Skin epidermis (tissue), 12 donors: ENCODE measurements at regions not wholly inside any gene's neighbourhood (a gene's known extent, or its start where the extent isn't known, plus 50 kb on each side); places are given as distances from the start of the nearest gene placed in this dataset.
"Not testable (repeated sequence)": the region's sequence is repeated elsewhere in the genome, so short reads cannot be mapped to it uniquely, and the experiment has no call there.

Experiments
- H3K27ac ChIP-seq, 21 experiments: fragments of 200-600 bp; sonication (generic) in 11 of 21; one replicate each; pipeline ENCODE4 v1.5.0; 2020; ENCODE audit warnings: mild to moderate bottlenecking in 3 of 21, inconsistent platforms in 2 of 21, moderate library complexity in 2 of 21
- H3K4me3 ChIP-seq, 7 experiments: fragments of 200-600 bp; sonication (generic) in 2 of 7; one replicate each; pipeline ENCODE4 v1.5.0; 2020; ENCODE audit warnings: inconsistent platforms in 2 of 7, mild to moderate bottlenecking in 2 of 7, moderate library complexity in 1 of 7

DNA sequence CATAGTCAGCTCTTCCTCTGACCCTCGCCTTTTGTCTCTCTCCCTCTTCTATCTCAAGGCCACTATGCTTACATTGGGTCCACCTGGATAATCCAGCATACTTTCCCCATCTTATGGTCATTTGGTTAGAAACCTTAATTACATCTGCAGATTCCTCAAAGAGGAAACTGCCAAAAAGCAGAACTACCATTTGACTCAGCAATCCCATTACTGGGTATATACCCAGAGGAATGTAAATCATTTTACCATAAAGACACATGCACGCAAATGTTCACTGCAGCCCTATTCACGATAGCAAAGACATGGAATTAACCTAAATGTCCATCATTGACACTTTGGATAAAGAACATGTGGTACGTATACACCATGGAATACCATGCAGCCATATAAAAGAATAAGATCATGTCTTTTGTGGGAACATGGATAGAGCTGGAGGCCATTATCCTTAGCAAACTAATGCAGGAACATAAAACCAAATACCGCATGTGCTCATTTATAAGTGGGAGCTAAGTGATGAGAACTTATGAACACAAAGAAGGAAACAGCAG lies 114.8 kb upstream of the NPY start:
- Histone ChIP-seq H3K27ac (no peak overlapping the region), H3K4me3 (no peak overlapping the region)

DNA sequence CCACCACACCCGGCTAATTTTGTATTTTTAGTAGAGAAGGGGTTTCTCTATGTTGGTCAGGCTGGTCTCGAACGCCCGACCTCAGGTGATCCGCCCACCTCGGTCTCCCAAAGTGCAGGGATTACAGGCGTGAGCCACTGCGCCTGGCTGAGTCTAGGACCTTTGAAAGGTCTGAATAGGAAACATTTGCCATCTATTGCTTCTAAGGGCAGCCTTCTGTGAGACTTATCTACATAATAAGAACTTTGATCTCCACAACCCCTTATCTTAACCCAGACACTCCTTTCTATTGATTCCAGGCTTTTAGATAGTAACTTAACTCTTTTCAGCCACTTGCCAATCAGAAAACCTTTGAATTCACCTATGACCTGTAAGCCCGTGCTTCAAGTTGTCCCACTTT lies 112.0 kb upstream of the NPY start:
- not testable (repeated sequence) for H3K4me3 ChIP-seq, H3K27ac ChIP-seq

DNA sequence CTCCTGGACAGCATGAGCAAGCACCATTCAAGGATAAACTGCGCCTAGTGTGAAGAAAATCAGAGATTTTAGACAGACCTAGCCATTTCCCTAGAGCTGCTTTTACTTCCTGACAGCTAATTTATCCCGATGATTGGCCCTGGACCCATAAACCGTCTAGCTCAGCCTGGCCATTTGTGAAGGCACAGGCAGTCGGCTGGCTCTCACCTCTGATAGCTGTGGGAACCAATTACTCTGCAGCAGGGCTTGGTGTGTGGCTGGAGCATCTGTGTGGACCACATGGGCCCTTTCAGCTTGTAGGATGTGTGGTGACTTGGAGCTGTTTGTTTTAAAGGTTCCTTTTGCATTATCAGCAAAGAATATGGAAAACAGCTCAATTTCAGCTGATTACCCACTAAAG lies 111.1 kb upstream of the NPY start:
- Histone ChIP-seq H3K4me3 (no peak overlapping the region), H3K27ac (no peak overlapping the region)

DNA sequence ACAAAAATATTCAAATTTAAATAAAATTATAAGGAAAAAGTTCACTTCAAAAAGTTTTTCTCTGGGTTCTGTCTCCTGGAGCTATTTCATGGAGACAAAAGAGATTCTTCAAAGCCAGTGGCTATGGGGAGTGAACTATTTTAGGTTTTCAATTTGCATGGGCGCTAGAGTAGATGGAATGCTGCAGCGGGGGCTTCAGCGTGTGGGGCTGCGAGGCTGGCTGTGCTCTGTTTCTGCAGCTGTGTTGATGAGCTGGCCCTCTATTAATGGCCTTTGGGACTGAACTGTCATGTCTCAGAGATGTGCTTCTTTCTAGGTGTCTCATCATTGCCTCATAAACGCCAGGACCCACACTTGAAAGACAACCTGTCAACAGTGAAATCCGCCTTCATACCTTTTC lies 108.4 kb upstream of the NPY start:
- no peak overlapping the region for H3K27ac ChIP-seq
- H3K4me3 ChIP-seq, result no peak overlapping the region

DNA sequence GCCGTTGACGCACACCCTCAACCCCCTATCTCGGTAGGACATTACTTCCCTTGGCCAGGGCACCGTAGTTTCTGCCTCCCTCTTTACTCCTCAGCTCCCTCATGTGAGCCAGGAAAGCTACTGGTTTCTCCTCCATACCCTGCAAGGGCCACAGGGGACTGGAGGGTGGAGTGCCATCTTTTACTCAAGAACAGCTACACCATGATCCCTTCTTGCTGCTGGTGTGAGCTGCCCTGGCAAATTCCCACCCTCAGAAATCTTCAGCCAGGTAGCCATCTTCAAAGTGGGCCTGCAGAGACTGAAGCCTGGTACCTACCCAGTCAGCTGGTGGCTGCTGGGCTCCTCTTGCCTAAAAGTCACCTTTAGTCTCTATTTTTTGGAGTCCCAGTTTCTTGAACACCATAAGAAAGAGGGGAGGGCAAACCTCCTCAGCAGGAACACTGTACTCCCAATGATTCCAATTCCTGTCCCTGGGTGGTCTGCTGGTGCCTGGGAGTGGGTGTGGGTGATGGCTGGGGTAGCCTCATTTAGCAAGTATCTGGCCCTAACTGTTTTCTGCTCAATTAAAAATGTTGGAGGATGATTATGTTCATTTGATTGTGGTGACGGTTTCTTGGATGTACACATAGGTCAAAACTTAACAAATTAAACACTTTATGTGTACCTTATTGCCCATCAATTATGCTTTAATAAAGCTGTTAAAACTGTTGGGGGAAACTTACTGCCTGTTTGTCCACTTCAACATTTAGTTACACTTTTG lies 105.0 kb upstream of the NPY start:
- no peak overlapping the region for H3K4me3 ChIP-seq
- no peak overlapping the region for H3K27ac ChIP-seq

DNA sequence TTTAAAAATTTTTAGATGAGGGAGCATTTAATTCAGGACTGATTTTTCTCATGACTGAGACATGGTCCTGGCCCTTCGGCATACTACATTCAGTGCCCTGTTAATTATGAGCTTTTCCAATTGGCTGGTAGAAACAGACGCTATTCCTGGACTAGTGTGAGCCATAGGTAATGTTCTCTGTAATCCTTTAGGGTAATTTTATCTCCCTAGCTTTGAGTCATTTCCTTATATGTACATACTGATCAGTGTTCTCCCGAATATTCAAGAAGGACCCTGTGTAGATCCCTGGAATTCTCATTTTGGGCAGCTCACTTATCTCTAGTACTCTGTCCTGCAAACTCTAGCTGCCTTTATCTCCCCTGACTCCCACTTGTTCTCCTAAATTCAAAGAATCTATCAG lies 92.6 kb upstream of the NPY start:
- H3K27ac ChIP-seq, result no peak overlapping the region
- H3K4me3 ChIP-seq, result no peak overlapping the region

DNA sequence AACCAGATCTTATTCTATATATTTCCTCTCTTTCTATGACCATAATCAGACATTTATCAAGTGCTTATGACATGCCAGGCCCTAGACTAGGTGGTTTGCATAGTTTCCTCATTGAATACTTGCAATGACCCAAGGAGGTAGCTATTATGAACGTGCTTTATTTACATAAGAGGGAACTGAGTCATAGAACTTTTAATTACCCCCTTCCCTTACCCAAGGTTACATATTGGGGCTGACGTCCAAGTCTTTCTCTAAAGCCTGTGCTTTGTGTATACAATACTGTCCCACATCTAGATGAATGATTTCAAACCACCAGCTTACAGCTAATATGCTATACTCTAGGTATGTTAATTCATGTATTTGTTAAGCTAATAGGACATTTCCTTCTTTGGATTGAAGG lies 91.9 kb upstream of the NPY start:
- Histone ChIP-seq H3K4me3 (no peak overlapping the region), H3K27ac (no peak overlapping the region)

DNA sequence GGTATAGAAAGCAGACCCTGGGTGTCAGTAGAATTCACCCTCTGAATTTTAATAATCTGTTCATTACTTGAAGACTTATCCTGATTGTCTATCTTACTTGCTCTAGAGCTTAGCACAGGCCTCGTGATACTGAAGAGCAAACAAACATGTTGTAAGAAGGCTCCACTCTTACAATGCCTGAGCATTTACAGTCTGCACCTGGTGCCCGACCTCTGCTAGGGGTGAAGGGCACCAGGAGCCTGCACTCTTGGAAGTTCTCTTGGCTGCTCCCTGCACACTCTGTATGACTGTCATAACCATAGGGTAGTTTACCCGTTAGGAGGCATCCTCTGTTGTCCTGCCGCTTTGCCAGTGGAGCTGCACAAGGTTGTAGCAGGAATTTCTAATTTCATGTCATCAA lies 91.3 kb upstream of the NPY start:
- Histone ChIP-seq H3K4me3 (no peak overlapping the region), H3K27ac (no peak overlapping the region)

DNA sequence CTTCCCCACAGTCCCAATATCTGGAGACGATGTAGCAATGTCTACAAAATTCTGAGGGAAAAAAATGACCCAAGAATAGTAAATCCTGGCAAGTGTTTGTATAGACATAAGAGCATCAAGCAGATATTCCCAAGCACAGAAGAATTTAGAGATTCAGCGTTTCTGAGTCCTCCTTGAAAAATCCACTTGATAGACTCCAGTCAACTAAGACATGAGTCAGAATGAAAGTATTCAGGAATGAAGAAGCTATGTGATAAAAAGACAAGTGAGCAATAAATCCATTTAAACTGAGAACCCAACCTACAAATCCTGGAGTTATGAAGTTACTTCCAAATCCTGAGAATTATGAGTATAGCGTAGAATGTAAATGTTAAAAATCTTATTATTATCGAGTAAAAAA lies 86.1 kb upstream of the NPY start:
- no peak overlapping the region for H3K27ac ChIP-seq

DNA sequence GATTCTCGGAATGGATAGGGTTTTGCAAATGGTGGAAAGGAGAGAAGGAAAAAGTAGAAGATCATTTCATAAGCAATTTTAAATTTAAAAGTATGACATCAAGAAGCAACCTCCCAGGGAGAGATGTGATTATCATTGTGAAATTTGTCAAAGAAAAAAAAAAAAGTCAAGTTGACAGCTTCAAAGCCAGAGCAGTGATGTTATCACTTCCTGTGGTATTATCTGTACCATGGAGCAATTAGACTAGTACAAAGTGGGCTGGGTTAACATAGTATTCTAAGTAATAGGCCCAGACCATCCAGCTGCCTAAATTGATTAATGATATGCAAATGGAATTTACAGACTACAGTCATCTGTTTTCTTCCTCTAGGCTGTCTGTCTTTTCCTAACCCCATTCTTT lies 84.0 kb upstream of the NPY start:
- H3K27ac ChIP-seq, result no peak overlapping the region
- no peak overlapping the region for H3K4me3 ChIP-seq

More for the DNA sequence above, 86.1 kb upstream of the NPY start:
- H3K4me3 ChIP-seq, result no peak overlapping the region

DNA sequence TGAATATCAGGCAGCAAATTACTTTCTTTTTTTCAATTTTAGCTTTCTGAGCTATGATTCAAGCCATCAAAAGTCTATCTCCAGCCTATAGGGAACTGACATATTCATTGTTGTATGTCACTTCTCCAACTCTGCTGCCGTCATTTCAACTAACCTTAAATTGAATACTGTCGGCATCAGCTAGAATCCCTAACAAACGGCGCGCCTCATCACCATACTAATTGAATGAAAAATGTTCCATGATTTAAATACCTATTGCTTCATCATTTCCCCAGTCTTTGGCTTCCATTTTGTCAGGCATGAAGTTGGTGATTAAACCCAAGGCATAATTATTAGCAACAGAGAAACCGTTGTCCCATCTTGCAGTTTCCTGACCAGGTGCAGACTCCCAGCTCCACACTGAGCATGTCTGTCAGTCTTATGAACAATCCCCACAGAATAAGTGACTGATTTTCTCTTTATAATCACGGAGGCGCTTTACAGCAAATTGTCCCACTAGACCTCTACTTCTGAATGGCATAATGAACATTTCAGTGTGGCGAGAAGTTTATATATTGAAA lies 83.5 kb upstream of the NPY start:
- Histone ChIP-seq H3K4me3 (no peak overlapping the region), H3K27ac (no peak overlapping the region)

DNA sequence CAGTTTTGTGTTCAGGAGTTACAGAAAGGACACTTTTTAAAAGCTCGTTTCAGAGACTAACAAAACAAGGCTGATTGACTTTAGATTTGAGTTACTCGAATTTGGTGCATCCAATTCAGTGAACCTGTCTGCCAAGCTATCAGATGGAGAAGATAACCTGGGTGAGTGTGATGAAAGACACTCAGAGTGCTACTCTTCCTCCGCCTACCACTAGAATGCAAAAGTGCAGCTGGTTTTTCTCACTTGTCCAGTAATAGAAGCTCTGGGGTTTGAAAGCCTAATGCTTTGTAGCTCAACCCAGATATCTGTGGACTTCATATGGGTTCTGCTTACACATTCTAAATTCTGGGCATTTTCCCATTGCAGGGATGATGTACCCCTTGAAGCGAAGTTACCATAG lies 82.8 kb upstream of the NPY start:
- Histone ChIP-seq H3K4me3 (no peak overlapping the region), H3K27ac (no peak overlapping the region)

DNA sequence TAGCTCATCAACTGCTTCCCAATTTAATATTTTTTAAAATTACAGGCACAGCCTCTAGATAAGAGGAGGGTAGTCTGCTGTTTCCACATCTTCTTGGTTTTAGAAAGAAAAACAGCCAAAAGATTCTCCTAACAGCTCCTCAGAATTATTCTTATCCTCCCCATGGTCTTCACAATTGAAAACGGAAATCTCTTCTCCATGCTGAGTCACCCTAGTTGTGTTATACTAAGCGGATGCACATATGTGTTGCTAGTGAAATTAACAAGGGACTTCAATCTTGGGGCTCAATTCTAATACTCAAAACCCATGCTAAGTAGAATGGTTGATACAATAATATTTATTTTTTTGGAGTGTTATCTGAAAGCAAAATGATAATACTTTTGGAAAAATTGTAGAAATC lies 71.9 kb upstream of the NPY start:
- no peak overlapping the region for H3K4me3 ChIP-seq
- no peak overlapping the region for H3K27ac ChIP-seq

DNA sequence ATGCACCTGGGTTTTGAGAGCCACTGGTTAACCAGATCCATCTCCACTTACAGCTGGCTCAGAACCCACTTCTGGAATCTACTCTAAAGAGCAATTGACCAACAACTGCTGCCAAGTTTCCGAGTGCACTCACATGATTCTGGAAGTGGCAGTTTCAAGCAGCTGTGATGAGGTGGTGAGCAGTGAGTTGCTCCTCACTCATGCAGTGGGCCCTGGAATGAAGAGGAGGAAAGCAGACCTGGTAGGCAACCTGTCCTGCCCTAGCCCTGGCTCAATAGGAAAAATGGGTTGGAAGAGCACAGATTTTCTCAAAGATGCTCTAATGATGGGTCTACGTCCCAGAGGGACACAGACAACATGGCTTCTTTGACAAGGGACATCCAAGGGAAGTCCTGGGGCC lies 70.7 kb upstream of the NPY start:
- H3K27ac ChIP-seq, result no peak overlapping the region
- no peak overlapping the region for H3K4me3 ChIP-seq

DNA sequence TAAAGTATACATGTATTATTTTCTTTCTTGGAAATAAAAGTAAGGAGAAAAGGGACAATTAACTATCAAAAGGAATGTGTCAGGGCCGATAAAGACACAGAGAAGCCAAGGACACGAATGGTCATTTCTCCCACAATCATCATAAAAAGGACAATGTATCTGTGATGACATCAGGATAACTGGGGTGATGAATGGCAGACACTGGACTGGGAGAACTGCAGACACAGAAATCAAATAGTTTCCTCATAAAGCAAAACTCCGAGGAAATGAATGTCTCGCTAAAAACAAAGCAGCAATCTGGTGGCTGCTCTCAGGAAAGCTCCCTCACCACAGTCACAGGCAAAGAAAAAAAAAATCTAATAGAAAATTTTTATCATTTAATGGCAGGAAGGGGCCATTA lies 69.3 kb upstream of the NPY start:
- Histone ChIP-seq H3K4me3 (no peak overlapping the region), H3K27ac (no peak overlapping the region)

DNA sequence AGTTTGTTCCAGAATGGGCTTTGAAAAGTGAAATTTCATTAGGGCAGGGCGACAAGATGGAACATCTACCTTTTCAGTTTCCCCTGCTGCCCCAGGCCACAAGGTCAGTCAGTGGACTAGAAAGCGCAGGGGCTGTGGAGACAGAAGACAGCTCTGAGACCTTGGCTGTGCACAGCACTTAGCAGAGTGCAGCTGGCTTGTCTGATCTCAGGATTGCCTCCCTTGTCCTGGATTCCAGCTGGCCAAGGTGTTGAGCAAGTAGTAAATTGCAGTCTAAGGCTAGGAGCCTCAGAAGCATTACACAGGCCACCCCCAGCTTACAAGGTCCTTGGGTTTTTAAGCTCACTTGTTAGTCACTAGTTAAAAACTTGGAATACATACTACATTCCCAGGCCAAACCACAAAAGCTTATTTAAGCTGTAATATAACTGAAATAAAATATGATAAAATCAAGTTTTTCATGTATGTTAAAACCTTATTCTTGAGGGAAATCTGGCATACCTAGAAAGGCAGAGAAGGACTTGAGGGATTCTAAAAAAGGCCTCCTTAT lies 67.3 kb upstream of the NPY start:
- Histone ChIP-seq H3K27ac (no peak overlapping the region), H3K4me3 (no peak overlapping the region)

DNA sequence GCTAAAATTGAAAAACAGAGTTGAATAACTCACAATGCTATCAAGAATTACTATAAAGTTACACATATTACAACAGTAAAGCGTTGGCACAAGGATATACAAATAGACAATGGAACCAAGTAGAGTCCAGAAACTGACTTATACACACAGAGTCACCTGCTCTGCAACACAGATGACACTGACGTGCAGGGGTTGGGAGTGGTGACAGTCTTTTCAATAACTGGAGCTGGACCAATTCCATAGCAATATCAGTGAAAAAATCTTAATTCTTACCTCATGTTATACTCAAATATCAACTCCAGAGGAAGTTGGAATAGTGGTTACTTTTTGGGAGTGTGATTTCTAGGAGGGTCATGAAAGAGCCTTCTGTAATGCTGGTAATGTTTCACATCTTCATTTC lies 62.5 kb upstream of the NPY start:
- no peak overlapping the region for H3K4me3 ChIP-seq
- no peak overlapping the region for H3K27ac ChIP-seq

DNA sequence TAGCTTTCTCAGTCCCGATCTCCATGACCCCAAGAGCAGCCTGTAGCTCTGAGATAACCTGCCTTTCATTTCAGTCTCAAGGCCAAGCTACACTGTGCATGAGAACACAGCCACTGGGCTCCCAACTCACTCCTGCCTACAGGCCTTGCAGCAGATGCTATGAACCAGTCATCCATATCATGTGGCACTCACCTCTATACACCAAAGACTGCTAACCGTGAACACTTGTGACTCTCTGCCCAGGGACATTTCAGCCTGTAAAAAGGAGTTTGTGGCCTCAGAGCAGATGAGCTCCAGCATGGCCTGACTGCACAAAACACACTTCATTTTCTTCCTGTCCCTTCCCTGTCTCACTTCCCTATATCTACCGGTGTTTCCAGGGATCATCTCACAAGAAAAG lies 56.9 kb upstream of the NPY start:
- Histone ChIP-seq H3K27ac (peak overlapping the region in 1 of 21 experiments; percentile 46), H3K4me3 (no peak overlapping the region)

DNA sequence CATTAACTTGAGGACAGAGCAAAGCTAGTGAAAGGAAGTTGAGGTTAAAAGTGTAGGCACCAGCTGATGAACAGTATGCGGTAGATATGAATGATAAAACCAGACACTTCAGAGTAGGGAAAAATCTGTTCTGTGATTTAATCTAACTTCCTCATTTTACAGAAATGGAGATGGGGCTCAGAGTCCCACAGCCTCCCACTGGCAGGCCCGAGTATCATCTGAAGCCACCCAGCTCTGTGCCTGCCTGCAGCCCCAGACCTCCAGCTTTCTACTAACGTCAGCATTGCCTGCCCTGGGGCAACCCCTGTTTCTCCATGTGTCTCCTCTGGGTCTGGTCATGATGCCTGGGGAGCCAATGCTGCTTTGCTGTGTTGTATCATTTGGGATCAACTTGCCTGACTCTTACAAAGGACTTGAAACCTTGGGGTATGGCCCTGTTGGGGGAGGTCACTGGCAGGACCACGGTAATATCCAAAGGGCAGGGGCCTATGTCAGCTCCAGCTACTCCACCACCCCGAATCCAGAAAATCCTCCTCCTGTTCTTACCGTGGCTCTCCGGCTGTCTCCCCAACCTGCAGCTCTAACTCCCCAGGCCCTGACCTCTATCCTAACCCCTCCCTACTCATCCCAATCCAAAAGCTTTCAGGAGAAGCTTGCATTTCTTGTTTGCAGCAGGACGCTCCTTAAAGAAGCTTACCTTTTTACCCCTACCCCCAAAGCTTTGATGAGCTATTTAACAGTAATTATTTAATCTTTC lies 56.2 kb upstream of the NPY start:
- H3K4me3 ChIP-seq, result no peak overlapping the region
- no peak overlapping the region for H3K27ac ChIP-seq

DNA sequence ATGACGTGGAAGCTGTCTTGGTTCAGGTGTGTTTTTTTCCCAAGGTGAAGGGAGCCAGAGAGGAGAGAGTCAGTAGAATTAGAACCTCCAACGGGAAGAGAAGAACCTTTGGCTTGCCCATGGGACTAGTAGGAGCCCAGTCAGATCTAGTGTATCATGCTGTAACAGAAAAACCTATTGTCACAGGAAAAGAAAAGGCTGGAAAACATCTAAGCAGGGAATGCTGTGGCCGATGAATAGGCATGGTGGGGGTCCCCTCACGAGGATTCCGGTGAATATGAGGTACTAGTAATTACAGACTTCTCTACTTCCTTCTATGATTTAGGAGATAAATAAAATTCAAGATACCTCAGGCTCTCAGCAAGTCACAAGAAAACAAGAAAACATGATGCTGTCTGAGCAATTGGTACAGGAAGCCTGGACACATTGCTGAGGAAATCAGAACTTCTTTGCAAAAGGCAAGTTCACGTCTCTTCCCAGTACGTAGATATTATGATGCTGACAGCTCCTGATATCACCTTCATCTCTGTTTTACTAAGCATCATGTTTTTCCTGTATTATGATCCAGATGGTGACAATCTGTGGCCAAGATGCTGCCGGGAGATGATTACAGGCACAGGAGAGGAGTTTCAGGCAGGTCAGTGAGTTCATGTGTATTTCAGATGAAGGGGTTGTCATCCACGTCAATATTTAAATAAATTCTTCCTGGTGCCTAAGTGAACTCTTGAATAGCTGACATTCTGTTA lies 54.3 kb upstream of the NPY start:
- H3K4me3 ChIP-seq, result no peak overlapping the region
- no peak overlapping the region for H3K27ac ChIP-seq
